ENCODE measurements at regions not wholly inside any gene's neighbourhood (a gene's known extent, or its start where the extent isn't known, plus 50 kb on each side); places are given as distances from the start of the nearest gene placed in this dataset.

- no peak for DNase-seq (ENCODE audit: low read depth in 2 of 2)
Measured at GRCh38 chr4:108365551-108365950, 196.8 kb upstream of the LEF1 start.

DNA sequence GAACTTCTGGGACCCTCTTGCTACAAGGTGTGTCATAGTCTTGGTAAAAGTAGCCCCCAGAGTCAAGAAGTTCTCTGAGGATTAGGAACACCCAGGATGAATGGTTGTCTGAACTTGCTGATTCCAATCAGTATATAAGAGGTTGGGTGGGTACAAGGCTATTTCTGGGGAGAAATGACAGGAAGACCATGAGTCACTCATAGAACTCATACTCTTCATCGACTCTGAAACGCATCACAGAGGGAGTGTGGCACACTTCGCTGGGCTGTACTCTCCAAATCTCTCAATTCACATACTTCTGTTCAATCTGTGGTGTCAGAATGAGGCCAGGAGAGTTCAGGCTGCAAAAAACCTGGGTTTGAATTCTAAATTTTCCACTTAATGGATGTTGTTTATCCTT, 193.2 kb upstream of the LEF1 start:
- no peak for DNase-seq (ENCODE audit: low read depth in 2 of 2)

- DNase-seq (ENCODE audit: low read depth in 2 of 2) = no peak
Measured at GRCh38 chr4:108361446-108361820, 192.7 kb upstream of the LEF1 start.

GRCh38 chr4:108360754-108361445, 192.2 kb upstream of the LEF1 start:
- DNase-seq (ENCODE audit: low read depth in 2 of 2) = no peak

- no peak for DNase-seq (ENCODE audit: low read depth in 2 of 2)
Measured at GRCh38 chr4:108359986-108360681, 191.4 kb upstream of the LEF1 start.

- no peak for DNase-seq (ENCODE audit: low read depth in 2 of 2)
Measured at GRCh38 chr4:108359130-108359985, 190.6 kb upstream of the LEF1 start.

DNA sequence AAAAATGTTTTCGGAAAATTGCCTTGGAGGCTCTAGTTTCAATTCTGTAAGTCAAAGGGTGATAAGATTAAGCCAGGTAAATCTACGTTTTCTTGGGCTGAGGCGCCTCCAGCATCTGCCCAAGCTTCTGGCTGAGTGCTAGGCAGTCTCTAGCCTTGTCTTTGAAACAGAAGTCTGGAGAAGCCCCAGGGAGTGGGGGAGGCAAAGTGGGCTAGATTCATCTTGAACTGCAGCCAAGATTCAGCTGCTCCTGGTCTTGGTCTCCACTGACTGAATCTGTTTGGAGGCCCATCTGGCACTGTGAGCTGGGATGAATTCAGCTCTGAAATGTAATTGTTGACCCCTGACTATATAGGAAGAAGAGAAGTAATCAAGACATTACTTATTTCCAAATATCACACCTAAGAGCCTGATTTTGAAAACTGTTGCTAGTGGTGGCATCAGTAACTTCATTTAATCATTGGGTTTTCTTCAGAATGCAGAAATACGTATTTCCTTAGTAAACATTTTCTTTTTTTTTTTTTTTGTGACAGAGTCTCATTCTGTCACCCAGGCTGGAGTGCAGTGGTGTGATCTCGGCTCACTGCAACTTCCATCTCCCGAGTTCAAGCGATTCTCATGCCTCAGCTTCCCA, 187.3 kb upstream of the LEF1 start:
- DNase-seq (ENCODE audit: low read depth in 2 of 2) = no peak

DNA sequence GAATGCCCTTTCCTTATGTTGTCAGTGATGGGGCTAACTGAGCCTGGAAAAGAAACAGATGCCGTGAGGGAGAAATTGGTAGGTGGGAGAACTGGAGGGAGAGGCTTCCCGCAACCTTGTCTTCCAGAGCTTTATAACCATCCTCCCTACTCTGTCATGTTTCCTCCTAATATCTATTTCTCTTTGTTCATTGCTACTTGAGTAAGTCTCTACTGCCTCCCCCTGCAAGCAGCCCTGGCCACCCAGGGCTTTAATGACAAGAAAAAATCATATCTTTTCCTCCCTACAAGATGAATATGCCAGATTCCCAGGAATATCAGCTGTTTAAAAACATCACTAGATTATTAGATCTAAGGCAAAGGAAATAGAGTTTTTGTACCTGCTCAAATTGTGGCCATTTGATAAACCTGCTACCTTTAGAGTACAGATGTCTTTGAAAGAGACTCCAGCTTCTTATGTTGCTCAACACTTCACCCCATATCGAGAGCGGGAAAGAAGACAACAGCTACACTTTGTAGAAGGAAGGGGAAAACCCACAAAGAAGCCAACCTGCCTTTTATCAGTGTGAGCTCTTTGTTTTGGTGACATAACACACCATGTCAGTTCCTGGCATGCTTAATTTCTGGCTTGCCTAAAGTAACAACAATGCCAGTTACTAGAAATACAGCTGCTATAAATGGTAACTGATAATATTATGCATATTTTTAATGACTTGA, 186.6 kb upstream of the LEF1 start:
- DNase-seq (ENCODE audit: low read depth in 2 of 2) = no peak

DNA sequence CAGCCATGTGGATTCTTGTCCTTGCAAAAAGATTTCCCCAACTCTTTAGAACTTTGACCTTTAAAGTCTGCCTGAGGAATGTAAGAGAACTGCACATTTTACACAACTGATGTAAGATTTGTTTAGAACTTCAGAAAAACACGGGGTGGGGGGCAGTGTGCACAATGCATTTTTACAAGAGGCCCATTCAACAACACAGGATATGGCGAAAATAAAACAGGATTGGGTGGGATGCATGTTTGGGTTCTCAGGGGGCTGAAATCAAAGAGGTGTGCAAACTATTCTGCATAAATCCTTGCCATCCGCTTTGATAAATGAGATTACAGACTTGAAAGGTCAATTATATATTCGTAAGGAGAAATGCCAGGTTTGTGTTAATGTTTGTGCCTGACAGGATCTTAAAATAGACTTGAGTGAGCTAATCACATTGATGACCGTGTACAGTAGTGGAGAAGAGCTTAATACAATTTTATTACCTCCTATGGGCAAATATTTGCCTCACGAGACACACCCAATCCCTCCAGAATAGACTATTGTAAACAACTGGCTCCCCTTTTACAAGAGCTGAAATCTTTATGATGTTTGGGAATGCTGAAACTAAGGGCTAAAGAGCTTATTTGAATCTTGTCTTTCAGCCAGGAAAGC, 184.1 kb upstream of the LEF1 start:
- DNase-seq (ENCODE audit: low read depth in 2 of 2) = no peak

- DNase-seq (ENCODE audit: low read depth in 2 of 2) = no peak
Measured at GRCh38 chr4:108351791-108352190, 183.1 kb upstream of the LEF1 start.

GRCh38 chr4:108350332-108350731, 181.6 kb upstream of the LEF1 start:
- DNase-seq (ENCODE audit: low read depth in 2 of 2) = no peak

DNA sequence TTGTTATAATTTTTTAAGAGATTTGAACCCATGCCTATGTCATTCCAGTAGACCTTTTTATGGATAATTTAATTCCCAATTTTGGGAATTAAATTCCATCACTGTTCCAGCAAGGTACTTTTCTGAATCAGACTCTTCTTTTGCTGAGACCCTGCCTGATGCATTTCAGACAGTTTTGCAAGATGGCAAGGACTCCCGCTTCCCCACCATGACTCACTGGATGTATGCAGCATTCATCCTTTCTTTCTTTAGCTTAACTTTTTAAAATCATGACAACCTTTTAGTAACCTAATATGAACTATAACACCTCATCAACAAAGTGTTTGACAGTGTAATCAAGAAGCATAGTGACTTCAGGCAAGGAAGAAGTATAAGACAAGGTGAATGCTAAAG, 178.1 kb upstream of the LEF1 start:
- DNase-seq (ENCODE audit: low read depth in 2 of 2) = no peak

DNA sequence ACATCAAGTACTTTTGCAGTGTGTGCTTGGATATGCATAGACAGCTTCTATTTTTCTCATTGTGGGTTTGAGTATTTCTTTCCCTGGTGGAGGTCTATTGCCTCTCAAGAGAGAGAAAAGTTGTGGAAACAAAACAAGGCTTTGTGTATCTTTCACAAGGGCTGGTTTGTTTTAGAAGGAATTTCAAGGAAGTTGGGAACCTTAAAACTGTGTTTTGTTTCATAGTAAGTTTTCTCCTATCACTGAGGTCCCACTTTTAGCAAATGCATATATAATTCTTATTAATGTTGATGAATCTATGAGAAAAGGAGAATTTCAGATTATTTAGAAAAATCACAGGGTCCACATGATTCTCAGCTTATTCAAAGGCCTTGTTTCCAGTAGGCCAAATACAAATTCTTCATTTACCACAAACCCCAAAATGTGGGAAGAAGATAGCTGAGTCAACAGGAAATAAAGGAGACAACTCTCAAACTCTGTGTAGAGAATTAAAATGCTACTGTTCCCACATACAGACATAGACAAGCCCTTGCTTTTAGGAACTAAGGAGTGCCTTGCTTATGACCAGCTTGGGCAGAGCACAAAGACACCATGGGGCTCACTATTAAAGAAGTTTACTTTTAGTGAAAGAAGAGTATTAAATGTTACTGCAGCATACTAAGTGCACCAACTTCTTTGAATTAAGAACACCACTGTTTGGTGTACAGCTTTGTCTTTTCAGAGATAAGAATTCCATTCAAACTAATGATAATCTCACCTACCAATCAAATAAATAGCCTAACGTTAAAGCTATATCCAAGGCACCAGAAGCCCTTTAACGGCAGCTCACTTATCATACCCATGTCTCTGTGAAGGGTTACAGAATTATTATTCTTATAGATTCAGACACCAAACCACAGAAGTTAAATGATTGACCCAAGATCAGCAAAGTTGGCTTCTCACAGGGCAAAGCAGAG, 177.4 kb upstream of the LEF1 start:
- DNase-seq (ENCODE audit: low read depth in 2 of 2) = no peak

- no peak for DNase-seq (ENCODE audit: low read depth in 2 of 2)
Measured at GRCh38 chr4:108342325-108342970, 173.7 kb upstream of the LEF1 start.

DNA sequence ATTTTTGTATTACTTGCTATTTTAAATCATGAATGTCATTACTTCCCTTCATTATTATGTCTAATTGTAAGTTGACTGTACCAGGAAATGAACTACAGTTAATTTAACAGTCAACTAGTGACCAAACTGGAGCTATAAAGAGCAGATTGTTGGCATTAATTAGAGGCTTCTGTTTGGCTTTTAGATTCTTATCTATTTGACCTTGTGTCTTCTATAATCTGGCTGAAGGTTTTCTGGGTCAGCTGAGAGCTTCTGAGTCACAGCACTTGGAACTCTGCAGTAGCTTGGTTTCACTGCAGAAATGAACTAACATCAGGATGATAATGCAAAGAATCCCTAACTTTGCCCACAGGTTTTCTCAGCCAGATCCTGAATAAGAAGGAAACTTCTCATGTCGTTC, 169.2 kb upstream of the LEF1 start:
- no peak for DNase-seq (ENCODE audit: low read depth in 2 of 2)

- no peak for DNase-seq (ENCODE audit: low read depth in 2 of 2)
Measured at GRCh38 chr4:108336076-108336475, 167.3 kb upstream of the LEF1 start.

DNA sequence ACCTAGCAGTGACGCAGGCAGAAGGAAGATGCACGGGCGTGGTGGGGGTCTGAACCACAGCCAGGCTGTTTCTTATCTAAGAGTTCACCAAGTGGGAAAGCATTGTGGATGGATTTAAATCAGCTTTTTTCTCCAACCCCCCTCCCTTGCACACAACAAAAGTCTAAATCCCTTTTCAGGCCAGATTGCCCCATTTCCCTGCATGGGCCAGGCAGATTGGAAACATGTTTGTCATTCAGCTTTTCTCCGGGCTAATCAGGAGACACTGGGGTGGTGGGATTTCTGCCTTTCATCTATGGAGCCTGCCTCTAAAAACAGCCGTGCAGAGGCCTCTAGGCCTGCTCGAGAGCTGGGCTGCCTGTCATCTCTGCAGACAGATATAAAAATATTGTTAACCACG, 166.3 kb upstream of the LEF1 start:
- no peak for DNase-seq (ENCODE audit: low read depth in 2 of 2)

DNA sequence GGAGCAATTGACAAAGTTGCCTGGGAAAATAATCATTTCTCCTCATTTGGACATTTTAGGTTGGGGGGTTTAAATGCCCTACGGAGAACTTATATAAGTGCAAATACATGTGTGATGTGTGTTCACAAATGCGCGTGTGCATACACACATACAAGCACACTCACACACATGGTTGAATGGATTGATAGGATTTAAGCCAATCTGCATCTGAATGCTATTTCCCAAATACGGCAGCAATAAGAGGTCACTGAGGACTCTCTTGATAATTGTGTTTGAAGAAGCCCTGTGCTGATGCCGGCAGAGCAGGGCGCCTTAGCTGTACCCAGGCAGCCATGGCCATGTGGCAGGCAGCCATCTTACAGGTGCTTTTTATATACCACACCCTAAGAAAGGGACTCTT, 165.3 kb upstream of the LEF1 start:
- no peak for DNase-seq (ENCODE audit: low read depth in 2 of 2)

DNA sequence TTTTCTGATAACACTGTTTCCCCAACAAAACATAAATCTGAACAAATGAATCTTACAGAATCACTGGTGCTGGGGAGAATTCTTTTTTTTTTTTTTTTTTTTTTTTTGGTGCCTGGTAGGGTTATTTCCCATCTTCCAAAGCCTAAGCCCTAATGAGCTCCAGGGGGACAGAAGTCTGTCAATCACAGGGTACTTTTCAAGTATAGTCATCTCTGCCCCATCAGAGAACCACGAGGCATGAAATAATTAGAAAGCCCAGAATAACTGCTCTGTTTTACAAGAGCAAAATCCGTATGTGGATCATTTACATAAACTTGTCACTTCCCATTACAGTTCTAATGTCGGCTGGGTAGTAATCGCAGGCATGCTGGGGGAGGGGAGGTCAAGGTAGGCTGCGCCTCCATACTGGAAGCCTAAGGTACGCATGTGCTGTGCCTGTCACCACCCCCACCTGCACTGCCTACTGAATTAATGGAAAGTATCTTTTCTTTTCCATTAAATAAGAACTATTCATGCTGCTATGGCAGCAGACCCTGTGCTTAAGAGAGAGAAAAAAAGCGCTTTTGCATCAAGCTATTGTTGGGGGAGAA, 164.7 kb upstream of the LEF1 start:
- no peak for DNase-seq (ENCODE audit: low read depth in 2 of 2)
